ENCODE measurements at regions not wholly inside any gene's neighbourhood (a gene's known extent, or its start where the extent isn't known, plus 50 kb on each side); places are given as distances from the start of the nearest gene placed in this dataset.

DNA sequence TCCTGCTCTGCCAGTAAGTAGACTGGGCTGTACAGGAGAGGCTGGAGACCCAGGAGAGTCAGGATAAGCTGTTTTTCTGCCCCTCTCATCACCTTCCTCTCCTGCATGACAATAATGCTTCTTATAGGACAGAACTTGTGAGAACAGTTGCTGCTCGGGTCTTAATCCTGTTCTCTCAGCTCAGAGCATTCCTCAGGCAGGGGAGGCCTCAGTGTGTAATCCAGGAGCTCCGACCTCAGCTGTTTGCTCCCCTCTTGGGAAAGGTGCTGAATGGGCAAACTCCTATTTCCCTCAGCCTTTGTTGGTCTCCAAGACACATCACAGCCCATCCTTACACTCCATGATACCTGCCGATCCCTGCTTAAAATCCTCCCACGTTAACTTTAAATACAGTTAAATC, 134.9 kb upstream of the LRFN2 start:
- H3K36me3 ChIP-seq: no peaks in the 10 kb centered on the region
- no peaks in the 10 kb centered on the region for H3K4me1 ChIP-seq
- no peaks in the 10 kb centered on the region for H3K9me3 ChIP-seq
- intact Hi-C loops (cut with DNase I; ENCODE audit: low total_unique reads): no loop called here
- no peak overlapping the region for H3K27ac ChIP-seq
- H3K27me3 ChIP-seq: no peaks in the 10 kb centered on the region
- TF ChIP-seq POLR2A (IDR thresholded peaks at IDR 0.05): no peak
- TF ChIP-seq POLR2AphosphoS5 (IDR thresholded peaks at IDR 0.05): no peak
- TF ChIP-seq, protein P1, sequence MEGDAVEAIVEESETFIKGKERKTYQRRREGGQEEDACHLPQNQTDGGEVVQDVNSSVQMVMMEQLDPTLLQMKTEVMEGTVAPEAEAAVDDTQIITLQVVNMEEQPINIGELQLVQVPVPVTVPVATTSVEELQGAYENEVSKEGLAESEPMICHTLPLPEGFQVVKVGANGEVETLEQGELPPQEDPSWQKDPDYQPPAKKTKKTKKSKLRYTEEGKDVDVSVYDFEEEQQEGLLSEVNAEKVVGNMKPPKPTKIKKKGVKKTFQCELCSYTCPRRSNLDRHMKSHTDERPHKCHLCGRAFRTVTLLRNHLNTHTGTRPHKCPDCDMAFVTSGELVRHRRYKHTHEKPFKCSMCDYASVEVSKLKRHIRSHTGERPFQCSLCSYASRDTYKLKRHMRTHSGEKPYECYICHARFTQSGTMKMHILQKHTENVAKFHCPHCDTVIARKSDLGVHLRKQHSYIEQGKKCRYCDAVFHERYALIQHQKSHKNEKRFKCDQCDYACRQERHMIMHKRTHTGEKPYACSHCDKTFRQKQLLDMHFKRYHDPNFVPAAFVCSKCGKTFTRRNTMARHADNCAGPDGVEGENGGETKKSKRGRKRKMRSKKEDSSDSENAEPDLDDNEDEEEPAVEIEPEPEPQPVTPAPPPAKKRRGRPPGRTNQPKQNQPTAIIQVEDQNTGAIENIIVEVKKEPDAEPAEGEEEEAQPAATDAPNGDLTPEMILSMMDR (IDR thresholded peaks at IDR 0.05): no peak
- no peak for DNase-seq (ENCODE audit: low spot score in 2 of 2)
- H3K4me3 ChIP-seq: no peak overlapping the region

DNA sequence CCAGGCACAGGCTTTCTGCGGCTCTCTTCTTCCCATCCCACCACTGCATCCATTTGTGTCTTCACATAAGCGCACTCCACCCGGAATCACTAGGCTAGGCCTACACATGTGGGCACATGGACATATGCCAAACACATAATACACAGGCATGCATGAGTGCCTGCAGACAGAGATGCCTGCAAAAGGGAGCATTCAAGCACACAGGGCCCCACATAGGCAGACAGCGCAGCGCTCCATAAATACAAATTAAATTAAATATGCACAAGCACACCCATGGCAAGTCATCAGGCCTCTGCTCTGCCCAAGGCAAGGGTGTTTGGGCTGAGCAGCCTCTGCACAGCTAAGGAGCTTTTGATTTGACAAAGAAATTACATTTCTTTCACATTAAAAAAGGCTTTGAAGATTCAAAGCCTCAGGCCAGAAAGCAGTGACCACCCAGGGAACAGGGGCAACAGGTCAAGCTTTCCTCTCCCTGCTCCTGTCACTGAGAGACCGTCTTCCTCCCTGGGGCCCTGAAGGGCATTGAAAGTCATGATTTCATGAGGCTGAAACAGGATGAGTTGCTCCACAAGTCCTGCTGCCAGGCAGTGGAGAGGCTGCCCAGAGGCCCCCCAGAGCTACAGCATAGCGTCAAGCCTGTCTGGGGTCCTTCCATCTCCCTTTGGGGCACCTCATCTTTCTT, 134.2 kb upstream of the LRFN2 start:
- Histone ChIP-seq H3K9me3 (no peaks in the 10 kb centered on the region), H3K27me3 (no peaks in the 10 kb centered on the region), H3K4me1 (no peaks in the 10 kb centered on the region), H3K36me3 (no peaks in the 10 kb centered on the region), H3K4me3 (no peak overlapping the region), H3K27ac (no peak overlapping the region)
- TF ChIP-seq POLR2AphosphoS5 (IDR thresholded peaks at IDR 0.05): no peak
- no peak for TF ChIP-seq POLR2A (IDR thresholded peaks at IDR 0.05)
- TF ChIP-seq, protein P1 (IDR thresholded peaks at IDR 0.05): no peak
- intact Hi-C loops (cut with DNase I; ENCODE audit: low total_unique reads): no loop called here
- no peak for DNase-seq (ENCODE audit: low spot score in 2 of 2)

DNA sequence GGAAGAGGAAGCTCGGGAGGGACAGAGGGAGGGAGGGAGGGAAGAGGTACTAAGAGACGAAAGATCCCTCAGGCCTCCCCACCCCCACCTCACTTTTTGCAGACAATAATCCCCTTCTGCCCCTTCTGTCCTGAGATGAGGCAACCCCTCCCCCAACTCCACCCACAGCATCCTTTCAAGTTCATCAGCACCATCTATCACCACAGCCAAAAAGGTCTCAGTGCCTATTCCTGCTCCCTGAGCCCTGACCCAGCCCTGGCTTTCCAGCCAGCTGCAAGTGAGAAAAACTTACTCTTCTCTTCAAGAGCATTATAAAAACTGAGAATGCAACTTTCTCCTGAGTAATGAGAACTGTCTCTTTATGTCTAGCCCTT, 133.2 kb upstream of the LRFN2 start:
- H3K4me1 ChIP-seq: no peaks in the 10 kb centered on the region
- intact Hi-C loops (cut with DNase I; ENCODE audit: low total_unique reads): no loop called here
- H3K27me3 ChIP-seq: no peaks in the 10 kb centered on the region
- peak overlapping the region in 1 of 3 donors; percentile 40 for H3K4me3 ChIP-seq
- no peaks in the 10 kb centered on the region for H3K9me3 ChIP-seq
- no peak for DNase-seq (ENCODE audit: low spot score in 2 of 2)
- peak overlapping the region; percentile 54 to 74 for H3K27ac ChIP-seq
- H3K36me3 ChIP-seq: no peaks in the 10 kb centered on the region
- TF ChIP-seq POLR2A (IDR thresholded peaks at IDR 0.05): no peak
- no peak for TF ChIP-seq POLR2AphosphoS5 (IDR thresholded peaks at IDR 0.05)
- TF ChIP-seq, protein P1 (IDR thresholded peaks at IDR 0.05): no peak

DNA sequence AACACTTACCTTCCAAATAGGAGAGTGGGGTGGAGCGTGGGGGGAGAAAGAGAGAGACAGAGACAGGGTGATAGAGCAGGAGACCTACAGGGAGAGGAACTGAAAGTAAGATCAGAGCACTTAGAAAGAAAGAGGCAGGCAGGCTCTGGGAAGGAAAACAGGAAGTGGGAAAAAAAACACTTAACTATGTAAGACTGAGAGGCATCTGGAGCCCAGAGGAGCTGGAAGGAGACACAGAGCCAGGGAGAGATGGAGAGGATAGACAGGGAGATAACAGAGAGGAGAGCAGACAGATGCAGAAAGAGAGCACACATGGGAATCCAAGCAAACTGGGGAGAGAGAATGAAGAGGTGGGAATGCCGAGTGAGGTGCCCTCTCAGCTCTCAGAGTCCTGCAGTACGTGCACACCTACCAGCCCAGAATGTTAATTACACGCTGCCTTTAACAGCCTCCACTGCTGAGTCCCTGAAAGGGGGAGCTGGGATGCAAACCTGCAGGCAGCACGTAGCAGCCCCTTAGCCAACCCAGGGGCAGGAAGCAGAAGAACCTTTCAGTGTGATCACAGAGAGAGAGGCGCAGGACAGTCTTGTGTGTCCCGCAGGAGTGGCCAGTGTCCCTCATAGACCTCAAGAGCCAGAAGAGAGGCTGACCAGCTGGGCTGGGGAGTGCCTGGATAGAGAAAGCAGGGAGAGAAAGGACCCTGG, 132.7 kb upstream of the LRFN2 start:
- H3K27me3 ChIP-seq: no peaks in the 10 kb centered on the region
- H3K4me1 ChIP-seq: no peaks in the 10 kb centered on the region
- peak overlapping the region; percentile 54 to 74 for H3K27ac ChIP-seq
- H3K4me3 ChIP-seq: peak overlapping the region in 2 of 3 donors; percentile 13 to 40
- no peaks in the 10 kb centered on the region for H3K9me3 ChIP-seq
- DNase-seq (ENCODE audit: low spot score in 2 of 2): no peak
- no peaks in the 10 kb centered on the region for H3K36me3 ChIP-seq
- TF ChIP-seq POLR2A (IDR thresholded peaks at IDR 0.05) (no peak), POLR2AphosphoS5 (IDR thresholded peaks at IDR 0.05) (no peak)
- TF ChIP-seq, protein P1 (IDR thresholded peaks at IDR 0.05): no peak
- intact Hi-C loops (cut with DNase I; ENCODE audit: low total_unique reads): no loop called here

DNA sequence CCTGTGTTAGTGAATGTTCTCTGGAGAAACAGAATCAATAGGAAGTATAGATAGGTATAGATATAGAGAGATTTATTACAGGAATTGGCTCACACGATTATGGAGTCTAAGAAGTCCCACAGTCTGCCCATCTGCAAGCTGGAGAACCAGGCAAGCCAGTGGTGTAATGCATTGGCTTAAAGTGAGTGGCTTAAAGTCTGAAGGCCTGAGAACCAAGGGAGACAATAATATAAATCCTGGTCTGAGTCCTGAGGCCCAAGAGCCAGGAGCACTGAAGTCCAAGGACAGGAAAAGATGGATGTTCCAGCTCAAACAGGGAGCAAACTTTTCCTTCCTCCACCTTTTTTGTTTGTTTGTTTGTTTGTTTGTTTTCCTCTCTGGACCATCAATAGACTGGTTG, 131.2 kb upstream of the LRFN2 start:
- Histone ChIP-seq H3K9me3 (no peaks in the 10 kb centered on the region), H3K4me1 (no peaks in the 10 kb centered on the region), H3K36me3 (no peaks in the 10 kb centered on the region), H3K4me3 (no peak overlapping the region), H3K27me3 (no peaks in the 10 kb centered on the region), H3K27ac (no peak overlapping the region)
- intact Hi-C loops (cut with DNase I; ENCODE audit: low total_unique reads): no loop called here
- DNase-seq (ENCODE audit: low spot score in 2 of 2): no peak
- no peak for TF ChIP-seq POLR2AphosphoS5 (IDR thresholded peaks at IDR 0.05)
- TF ChIP-seq POLR2A (IDR thresholded peaks at IDR 0.05): no peak
- TF ChIP-seq, protein P1 (IDR thresholded peaks at IDR 0.05): no peak
